HG03558 (cell line): ENCODE measurements at regions not wholly inside any gene's neighbourhood (a gene's known extent, or its start where the extent isn't known, plus 50 kb on each side); places are given as distances from the start of the nearest gene placed in this dataset.

Experiments
- ATAC-seq: cut with Tn5 transposase; IDR thresholded peaks from one replicate; pipeline ENCODE4 v1.9.1; 2021; ENCODE audit warnings: moderate number of reproducible peaks; ENCODE audit not compliant: unreplicated experiment; ENCODE audit errors: extremely low read depth

DNA sequence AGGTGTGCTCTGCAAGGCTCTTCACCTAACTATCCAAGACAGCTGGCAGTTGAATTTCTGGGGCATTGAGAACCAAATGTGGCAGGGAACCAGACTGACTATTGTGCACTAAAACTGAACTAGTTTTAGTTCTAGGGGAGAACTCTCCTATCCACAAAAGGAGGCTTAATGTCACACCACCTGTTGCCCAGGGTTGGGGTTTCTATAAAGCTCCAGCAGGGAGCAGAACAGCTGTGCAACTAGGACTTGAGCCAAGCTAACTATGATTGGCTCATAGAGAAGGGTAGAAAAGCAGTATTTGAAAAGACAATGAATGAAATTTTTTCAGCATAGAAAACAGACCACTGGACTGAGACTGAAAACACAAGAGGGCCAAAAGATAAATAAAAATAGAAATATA, 53.3 kb upstream of the FGGY start:
- ATAC-seq: no peak

DNA sequence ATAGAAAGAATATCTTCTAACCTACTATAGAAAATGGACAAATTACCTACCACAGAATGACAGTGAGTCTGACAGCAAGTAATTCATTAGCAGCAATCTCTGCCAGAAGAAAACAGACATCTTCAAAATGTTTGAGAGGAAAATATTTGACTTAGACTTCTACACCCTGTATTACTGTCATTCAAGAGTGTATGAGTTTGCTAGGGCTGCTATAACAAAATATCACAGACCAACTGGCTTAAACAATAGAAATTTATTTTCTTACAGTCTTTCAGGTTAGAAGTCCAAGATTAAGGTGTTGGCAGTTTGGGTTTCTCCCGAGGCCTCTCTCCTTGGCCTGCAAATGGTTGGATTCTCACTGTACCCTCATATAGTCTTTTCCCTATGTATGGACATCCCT, 52.9 kb upstream of the FGGY start:
- ATAC-seq: no peak

DNA sequence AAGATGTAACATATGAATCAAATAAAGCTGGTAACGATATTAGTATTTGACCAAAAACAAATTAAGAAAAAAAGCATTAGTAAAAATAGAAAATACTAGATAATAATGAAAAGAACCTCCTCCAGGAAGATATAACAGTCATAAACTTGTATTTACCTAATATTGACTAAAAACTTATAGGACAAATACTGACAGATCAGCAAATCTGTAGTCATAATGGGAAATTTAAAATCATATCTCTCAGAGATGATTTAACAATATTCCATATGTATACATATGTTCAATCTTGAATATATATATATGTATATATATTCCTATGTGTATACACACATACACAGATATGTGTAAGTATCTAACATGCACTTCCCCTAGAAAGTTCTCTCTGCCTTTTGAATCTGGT, 52.0 kb upstream of the FGGY start:
- ATAC-seq: no peak
